Left colon (tissue), 2 donors: ENCODE measurements at regions not wholly inside any gene's neighbourhood (a gene's known extent, or its start where the extent isn't known, plus 50 kb on each side); places are given as distances from the start of the nearest gene placed in this dataset.

Source experiments
- ATAC-seq: fragments of 200-7000 bp; cut with Tn5 transposase; one replicate; pipeline ENCODE4 v1.9.1; 2020; ENCODE audit warnings: mild to moderate bottlenecking, moderate library complexity
- DNase-seq, 2 donors: peaks; one replicate each; pipeline ENCODE4 v3.0.0-alpha.2; 2020
- intact Hi-C, 2 donors: fragments of 100-400 bp; cut with DNase I in 1 of 2; cut with micrococcal nuclease in 1 of 2; formaldehyde crosslinking; loops; one replicate each; pipeline versions ENCODE4 v1.11.2 to v1.14.0; 2022; cut with DNase I, micrococcal nuclease
- donor health status: DM: no; HTN: no; CAD: no.
- donor health status: DM: yes; HTN: yes; CAD: no.

GRCh38 chr10:29962166-29962850, 97.1 kb downstream of the JCAD start:
- intact Hi-C loops = no loop called here
- no peak for DNase-seq
- no peak for ATAC-seq

GRCh38 chr10:29961351-29961750, 98.0 kb downstream of the JCAD start:
- no peak for ATAC-seq
- no peak for DNase-seq
- intact Hi-C loops = no loop called here

GRCh38 chr10:29960261-29960660, 99.1 kb downstream of the JCAD start:
- ATAC-seq (no peak), DNase-seq (no peak)
- intact Hi-C loops = no loop called here

GRCh38 chr10:29959586-29959985, 99.8 kb downstream of the JCAD start:
- DNase-seq (no peak), ATAC-seq (no peak)
- intact Hi-C loops = no loop called here

GRCh38 chr10:29958440-29958839, 100.9 kb downstream of the JCAD start:
- DNase-seq = no peak
- intact Hi-C loops = no loop called here
- no peak for ATAC-seq

- ATAC-seq = no peak
- no peak for DNase-seq
- intact Hi-C loops = no loop called here
Observed at GRCh38 chr10:29957907-29958331, 101.5 kb downstream of the JCAD start.

- no peak for ATAC-seq
- intact Hi-C loops = no loop called here
- DNase-seq = no peak
Observed at GRCh38 chr10:29957236-29957635, 102.2 kb downstream of the JCAD start.

- ATAC-seq = no peak
- DNase-seq = no peak
- intact Hi-C loops = no loop called here
Observed at GRCh38 chr10:29956335-29956924, 103.0 kb downstream of the JCAD start.

GRCh38 chr10:29955329-29955935, 104.0 kb downstream of the JCAD start:
- intact Hi-C loops = no loop called here
- ATAC-seq (no peak), DNase-seq (no peak)

- no peak for ATAC-seq
- DNase-seq = no peak
- intact Hi-C loops = no loop called here
Observed at GRCh38 chr10:29951441-29951931, 107.9 kb downstream of the JCAD start.

- DNase-seq = no peak
- intact Hi-C loops = no loop called here
- ATAC-seq = no peak
Observed at GRCh38 chr10:29950391-29950790, 109.0 kb downstream of the JCAD start.

GRCh38 chr10:29949411-29950011, 109.9 kb downstream of the JCAD start:
- intact Hi-C loops = no loop called here
- ATAC-seq = no peak
- no peak for DNase-seq

- intact Hi-C loops = no loop called here
- DNase-seq = no peak
- no peak for ATAC-seq
Observed at GRCh38 chr10:29948881-29949355, 110.5 kb downstream of the JCAD start.

GRCh38 chr10:29947701-29948060, 111.7 kb downstream of the JCAD start:
- intact Hi-C loops = no loop called here

GRCh38 chr10:29946953-29947700, 112.3 kb downstream of the JCAD start:
- intact Hi-C loops = no loop called here

More at GRCh38 chr10:29947701-29948060, 111.7 kb downstream of the JCAD start:
- ATAC-seq (no peak), DNase-seq (no peak)

GRCh38 chr10:29946614-29946952, 112.8 kb downstream of the JCAD start:
- DNase-seq (no peak), ATAC-seq (no peak)
- intact Hi-C loops = no loop called here

More at GRCh38 chr10:29946953-29947700, 112.3 kb downstream of the JCAD start:
- DNase-seq = no peak
- ATAC-seq = no peak

- DNase-seq = no peak
- intact Hi-C loops = no loop called here
- no peak for ATAC-seq
Observed at GRCh38 chr10:29941476-29941875, 117.9 kb downstream of the JCAD start.

GRCh38 chr10:29932991-29933390, 126.4 kb downstream of the JCAD start:
- intact Hi-C loops = no loop called here
- ATAC-seq = no peak
- DNase-seq = no peak

- no peak for DNase-seq
- intact Hi-C loops = no loop called here
- no peak for ATAC-seq
Observed at GRCh38 chr10:29931833-29932232, 127.6 kb downstream of the JCAD start.
